ENCODE measurements at regions not wholly inside any gene's neighbourhood (a gene's known extent, or its start where the extent isn't known, plus 50 kb on each side); places are given as distances from the start of the nearest gene placed in this dataset.
A peak's percentile ranks its signal among the peaks of the same experiment; 100 is the strongest.

GRCh38 chr3:177569193-177569592, 371.9 kb upstream of the TBL1XR1 start:
- no peak for DNase-seq (ENCODE audit: low spot score)

- DNase-seq (ENCODE audit: low spot score), result no peak
Observed at GRCh38 chr3:177569875-177570657, 372.8 kb upstream of the TBL1XR1 start.

GRCh38 chr3:177571271-177571943, 374.1 kb upstream of the TBL1XR1 start:
- DNase-seq (ENCODE audit: low spot score), result no peak

- DNase-seq (ENCODE audit: low spot score), result no peak
Observed at GRCh38 chr3:177571944-177572315, 374.6 kb upstream of the TBL1XR1 start.

GRCh38 chr3:177574222-177574856, 377.1 kb upstream of the TBL1XR1 start:
- DNase-seq (ENCODE audit: low spot score), result peak; percentile 5

DNA sequence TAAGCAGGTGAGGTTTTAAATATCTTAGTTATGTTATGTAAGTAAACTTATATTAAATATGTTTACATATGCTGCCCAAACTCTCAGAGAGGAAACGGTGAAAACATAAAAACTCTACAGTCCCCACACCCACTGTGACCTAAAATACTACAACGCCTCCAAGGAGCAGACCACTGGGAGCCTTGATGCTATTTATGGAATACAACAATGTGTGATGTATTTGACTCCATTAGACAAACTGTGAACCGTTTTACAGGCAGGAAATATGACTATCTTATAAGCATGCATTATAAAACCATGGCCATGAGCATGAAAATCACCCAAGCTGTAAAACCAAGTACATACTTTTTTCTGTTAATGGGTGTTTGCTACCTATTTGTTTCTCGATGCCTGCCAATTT, 379.5 kb upstream of the TBL1XR1 start:
- DNase-seq (ENCODE audit: low spot score), result no peak

DNA sequence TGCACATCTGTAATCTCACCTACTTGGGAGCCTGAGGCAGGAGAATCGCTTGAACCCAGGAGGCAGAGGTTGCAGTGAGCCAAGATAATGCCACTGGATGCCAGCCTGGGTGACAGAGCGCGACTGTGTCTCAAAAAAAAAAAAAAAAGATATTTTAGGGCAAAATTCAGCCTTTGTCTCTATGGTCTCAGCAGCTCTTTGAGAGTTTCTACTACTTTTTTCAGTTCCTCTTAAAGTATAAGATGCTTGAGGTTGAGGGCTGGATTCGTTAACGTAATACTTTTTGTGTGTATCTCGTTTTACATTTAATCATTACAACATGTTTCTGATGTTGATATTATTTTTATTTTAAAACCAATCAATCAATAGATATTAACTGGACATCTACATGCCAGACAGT, 381.2 kb upstream of the TBL1XR1 start:
- DNase-seq (ENCODE audit: low spot score), result no peak

- DNase-seq (ENCODE audit: low spot score), result no peak
Observed at GRCh38 chr3:177579419-177579818, 382.1 kb upstream of the TBL1XR1 start.

DNA sequence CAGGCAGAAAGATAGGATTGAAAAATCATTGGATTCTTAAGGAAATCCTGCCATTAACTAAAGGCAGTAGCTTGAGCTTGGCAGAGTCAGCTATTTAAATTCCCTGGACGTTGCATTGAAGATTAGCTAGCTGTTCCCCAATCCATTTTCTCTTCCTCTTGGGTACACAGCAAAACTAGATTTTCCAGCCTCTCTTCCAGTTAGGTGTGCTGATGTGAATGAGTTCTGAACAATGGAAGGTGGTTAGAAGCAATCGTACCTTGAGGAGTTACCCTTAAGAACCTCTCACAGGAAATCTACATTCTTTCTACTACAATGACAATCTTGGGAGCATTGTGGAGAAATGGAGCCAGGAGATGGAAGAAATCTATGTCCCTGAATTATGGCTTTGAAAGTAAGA, 383.2 kb upstream of the TBL1XR1 start:
- no peak for DNase-seq (ENCODE audit: low spot score)

GRCh38 chr3:177585271-177585670, 388.0 kb upstream of the TBL1XR1 start:
- no peak for DNase-seq (ENCODE audit: low spot score)

- DNase-seq (ENCODE audit: low spot score), result no peak
Observed at GRCh38 chr3:177589041-177589650, 391.9 kb upstream of the TBL1XR1 start.

DNA sequence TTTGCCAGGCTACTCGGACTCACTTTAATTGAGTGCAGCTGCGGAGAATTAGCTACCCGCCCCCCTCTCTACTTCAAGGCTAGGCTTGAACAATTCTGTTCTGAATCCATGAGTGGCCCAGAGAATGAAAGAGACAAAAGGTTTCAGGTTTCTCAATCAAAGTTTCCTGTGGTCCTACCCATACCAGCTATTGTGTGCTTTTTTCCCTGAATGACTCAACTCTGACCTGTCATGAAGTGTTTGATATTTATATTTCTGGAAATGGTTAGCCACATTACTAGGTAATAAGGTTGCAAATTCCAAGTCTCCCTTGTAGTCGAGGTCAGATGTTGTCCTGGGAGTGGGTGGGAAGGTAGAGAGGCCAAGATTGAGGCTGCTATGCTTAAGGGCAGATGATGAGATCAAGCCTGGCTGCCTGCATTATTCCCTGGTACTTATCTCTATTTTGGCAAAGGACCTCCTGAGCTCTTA, 392.7 kb upstream of the TBL1XR1 start:
- peak; percentile 91 for DNase-seq (ENCODE audit: low spot score)

GRCh38 chr3:177590826-177591225, 393.5 kb upstream of the TBL1XR1 start:
- no peak for DNase-seq (ENCODE audit: low spot score)

DNA sequence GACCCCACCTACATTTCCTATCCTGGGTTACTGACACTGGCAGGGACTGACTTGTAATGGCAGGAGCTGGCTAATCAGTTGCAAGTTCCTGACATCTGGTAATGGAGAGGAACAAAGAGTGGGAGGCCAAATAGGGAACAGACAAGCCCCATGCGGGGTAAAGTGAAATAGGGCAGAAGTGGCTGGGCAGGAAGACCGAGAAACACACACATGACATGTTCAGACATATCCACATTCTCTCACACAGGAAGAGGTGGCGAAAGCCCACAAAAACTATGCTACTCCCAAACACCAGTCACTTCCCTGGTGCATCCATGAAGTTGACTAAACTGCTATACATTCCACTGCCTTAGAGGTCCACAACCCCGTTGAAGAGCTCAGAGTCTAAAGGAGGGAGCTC, 394.1 kb upstream of the TBL1XR1 start:
- DNase-seq (ENCODE audit: low spot score), result no peak

DNA sequence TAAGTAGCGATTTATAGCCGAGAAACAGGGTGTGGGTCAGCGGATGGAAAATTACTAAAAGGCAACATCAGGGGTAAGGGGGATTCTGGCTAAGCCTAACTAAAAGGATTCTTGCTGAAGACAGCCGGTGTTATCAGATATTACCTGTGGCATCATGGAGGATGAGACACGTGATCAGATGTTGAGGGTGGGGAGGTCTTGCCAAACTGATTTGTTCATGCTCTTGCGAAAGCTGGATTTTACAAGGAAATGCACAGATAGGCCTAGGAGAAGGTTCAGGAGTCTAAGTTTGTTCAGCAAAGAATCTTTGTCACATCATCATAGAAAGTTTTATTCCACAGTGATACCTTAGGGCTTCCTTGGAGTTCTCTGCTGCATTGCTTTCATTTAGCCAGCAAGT, 396.8 kb upstream of the TBL1XR1 start:
- no peak for DNase-seq (ENCODE audit: low spot score)

DNA sequence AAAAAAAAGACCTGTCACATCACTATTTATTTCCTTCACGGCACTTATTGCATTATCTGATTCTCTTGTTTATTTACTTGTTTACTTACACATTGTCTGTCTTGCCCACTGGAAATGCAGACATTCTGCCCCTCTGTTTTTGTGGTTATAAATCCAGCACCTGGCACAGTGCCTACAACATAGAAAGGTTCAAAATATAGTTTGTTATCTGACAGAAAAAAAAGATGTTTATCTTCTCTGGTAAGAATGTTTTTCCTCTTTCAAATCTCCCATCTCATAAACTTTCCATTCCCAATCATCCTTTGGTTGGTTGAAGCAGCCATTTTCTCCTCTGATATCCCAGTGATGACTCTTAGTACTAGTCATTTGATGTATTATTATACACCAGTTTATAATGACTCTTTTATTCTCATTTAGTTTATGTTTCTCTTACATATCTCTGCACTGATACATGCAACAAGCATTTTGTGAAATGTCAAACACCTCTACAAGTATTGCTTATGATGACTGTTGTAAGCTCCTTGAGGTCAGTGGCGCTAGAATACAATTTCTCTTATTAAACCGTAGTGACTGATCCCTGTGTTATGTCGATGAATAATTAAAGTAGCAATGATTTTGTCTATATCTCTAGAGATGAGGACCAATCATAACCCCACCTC, 398.4 kb upstream of the TBL1XR1 start:
- no peak for DNase-seq (ENCODE audit: low spot score)

GRCh38 chr3:177596248-177596815, 399.1 kb upstream of the TBL1XR1 start:
- peak; percentile 51 for DNase-seq (ENCODE audit: low spot score)

- no peak for DNase-seq (ENCODE audit: low spot score)
Observed at GRCh38 chr3:177596816-177597271, 399.6 kb upstream of the TBL1XR1 start.

DNA sequence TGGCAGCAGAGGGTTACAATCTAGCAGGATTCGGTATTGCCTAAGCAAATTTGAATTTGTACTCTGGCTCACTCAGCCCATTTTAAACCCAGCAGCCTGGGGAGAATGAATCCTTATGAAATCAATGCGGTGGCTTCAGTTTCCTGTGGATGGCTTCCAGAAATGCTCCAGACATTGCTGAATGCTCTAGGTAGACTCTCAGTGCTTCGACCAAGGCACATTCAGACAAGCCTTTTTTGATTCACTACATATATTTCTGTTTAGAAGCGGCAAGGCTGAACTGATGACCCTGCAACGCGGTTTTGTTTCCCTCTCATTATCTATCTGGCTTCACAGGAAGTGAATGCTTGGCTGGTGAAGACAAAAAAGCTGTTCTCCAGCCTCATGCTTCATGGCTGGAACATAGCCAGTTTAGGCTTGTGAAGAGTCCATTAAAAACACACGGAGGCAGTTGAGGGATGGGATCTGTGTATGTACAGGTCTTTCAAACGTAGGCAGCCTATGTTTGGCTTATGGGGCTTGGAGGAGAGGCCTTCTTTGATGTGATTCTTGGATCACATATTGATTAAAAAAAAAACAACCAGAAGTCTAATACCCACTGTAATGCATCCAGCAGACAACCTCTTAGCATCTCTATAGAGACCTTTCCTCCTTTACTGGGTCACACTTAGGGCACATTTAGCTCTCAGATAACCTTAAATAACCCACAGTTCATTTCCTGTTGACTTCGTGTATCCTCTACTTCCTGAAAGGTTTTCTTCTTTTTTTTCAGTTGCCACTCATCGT, 400.2 kb upstream of the TBL1XR1 start:
- DNase-seq (ENCODE audit: low spot score), result peak; percentile 33

- DNase-seq (ENCODE audit: low spot score), result no peak
Observed at GRCh38 chr3:177598097-177598833, 401.0 kb upstream of the TBL1XR1 start.

All from A172 (cell line).